ENCODE measurements at regions not wholly inside any gene's neighbourhood (a gene's known extent, or its start where the extent isn't known, plus 50 kb on each side); places are given as distances from the start of the nearest gene placed in this dataset.

DNA sequence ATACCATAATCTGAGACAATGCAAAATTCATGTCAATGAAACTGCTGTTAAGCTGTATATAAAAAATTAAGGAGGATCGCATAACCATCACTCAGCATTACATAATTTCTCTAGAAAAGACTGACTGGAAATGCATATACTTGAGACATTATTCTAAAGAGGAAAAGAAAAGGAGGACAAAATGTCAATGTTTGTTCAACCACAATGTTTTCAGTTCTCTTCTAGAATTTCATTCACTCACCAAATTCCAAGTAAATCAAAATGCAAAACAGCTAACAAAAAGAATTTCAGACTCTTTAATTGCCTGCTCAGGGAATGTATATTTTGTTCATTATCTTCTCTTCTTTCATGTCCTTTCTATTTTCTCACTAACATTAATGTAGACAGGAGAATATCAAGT is 106.2 kb upstream of the CCDC28A start:
- TF ChIP-seq, protein P1, sequence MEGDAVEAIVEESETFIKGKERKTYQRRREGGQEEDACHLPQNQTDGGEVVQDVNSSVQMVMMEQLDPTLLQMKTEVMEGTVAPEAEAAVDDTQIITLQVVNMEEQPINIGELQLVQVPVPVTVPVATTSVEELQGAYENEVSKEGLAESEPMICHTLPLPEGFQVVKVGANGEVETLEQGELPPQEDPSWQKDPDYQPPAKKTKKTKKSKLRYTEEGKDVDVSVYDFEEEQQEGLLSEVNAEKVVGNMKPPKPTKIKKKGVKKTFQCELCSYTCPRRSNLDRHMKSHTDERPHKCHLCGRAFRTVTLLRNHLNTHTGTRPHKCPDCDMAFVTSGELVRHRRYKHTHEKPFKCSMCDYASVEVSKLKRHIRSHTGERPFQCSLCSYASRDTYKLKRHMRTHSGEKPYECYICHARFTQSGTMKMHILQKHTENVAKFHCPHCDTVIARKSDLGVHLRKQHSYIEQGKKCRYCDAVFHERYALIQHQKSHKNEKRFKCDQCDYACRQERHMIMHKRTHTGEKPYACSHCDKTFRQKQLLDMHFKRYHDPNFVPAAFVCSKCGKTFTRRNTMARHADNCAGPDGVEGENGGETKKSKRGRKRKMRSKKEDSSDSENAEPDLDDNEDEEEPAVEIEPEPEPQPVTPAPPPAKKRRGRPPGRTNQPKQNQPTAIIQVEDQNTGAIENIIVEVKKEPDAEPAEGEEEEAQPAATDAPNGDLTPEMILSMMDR (IDR thresholded peaks at IDR 0.05; ENCODE audit: insufficient read depth, low read depth, low read length), result no peak
- TF ChIP-seq EZH2 (IDR thresholded peaks at IDR 0.05; ENCODE audit: insufficient read depth, low read length), result no peak
